ENCODE measurements at regions not wholly inside any gene's neighbourhood (a gene's known extent, or its start where the extent isn't known, plus 50 kb on each side); places are given as distances from the start of the nearest gene placed in this dataset.

DNA sequence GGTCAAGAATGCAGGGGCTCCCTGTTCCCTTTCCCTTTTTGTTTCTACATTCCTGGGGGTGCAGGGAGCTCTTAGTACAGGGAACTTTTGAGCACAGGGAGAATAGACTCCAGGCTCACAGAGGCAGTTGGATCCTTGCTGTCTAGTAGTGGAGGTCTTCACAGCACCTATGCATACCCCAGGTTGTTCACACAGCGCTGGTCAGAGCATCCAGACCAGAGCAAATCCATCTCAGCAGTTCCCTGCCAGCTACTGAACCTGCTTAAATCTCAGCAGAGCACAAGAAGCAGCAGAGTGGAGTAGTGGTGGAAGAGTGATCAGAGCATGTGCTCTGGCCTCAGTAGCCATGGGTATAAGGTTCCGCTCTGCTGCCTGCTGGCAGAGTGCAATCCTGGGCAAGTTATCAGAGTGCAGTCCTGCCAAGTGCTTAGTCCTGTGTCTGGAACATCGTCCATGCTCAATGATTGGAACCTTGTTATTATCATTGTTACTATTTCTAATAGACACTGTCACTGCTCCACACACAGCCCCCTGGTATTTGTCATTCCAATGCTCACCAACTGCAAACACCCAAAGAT is 220.4 kb downstream of the CBLN1 start:
- Histone ChIP-seq H3K4me1 (ENCODE audit: control insufficient read depth, insufficient read depth, low read length) (no peaks in the 10 kb centered on the region), H3K27ac (ENCODE audit: low read length) (no peak overlapping the region), H3K27me3 (ENCODE audit: control insufficient read depth, insufficient read depth, low read length) (no peaks in the 10 kb centered on the region), H3K36me3 (ENCODE audit: control insufficient read depth, insufficient read depth, low read length) (no peaks in the 10 kb centered on the region), H3K9me3 (ENCODE audit: control insufficient read depth, insufficient read depth, low read depth, low read length) (no peaks in the 10 kb centered on the region), H3K4me3 (ENCODE audit: low read depth in 2 of 2, low read length in 2 of 2) (no peak overlapping the region)
- POLR2A ChIA-PET = no interaction called here
- no peak for DNase-seq (ENCODE audit: low read depth, low spot score)
- intact Hi-C loops (cut with micrococcal nuclease; ENCODE audit: unreplicated experiment) = no loop called here
- BruUV-seq (replicated peaks) = no TSS peak
- ATAC-seq = no peak
- CTCF ChIA-PET = no interaction called here
- in situ Hi-C loops (cut with HindIII; ENCODE audit: low pct_unique_long_range_greater_than_20kb, low sequenced_read_pairs) = no loop called here
- TF ChIP-seq, protein P1, sequence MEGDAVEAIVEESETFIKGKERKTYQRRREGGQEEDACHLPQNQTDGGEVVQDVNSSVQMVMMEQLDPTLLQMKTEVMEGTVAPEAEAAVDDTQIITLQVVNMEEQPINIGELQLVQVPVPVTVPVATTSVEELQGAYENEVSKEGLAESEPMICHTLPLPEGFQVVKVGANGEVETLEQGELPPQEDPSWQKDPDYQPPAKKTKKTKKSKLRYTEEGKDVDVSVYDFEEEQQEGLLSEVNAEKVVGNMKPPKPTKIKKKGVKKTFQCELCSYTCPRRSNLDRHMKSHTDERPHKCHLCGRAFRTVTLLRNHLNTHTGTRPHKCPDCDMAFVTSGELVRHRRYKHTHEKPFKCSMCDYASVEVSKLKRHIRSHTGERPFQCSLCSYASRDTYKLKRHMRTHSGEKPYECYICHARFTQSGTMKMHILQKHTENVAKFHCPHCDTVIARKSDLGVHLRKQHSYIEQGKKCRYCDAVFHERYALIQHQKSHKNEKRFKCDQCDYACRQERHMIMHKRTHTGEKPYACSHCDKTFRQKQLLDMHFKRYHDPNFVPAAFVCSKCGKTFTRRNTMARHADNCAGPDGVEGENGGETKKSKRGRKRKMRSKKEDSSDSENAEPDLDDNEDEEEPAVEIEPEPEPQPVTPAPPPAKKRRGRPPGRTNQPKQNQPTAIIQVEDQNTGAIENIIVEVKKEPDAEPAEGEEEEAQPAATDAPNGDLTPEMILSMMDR (IDR thresholded peaks at IDR 0.05) = no peak
- TF ChIP-seq, protein P2, sequence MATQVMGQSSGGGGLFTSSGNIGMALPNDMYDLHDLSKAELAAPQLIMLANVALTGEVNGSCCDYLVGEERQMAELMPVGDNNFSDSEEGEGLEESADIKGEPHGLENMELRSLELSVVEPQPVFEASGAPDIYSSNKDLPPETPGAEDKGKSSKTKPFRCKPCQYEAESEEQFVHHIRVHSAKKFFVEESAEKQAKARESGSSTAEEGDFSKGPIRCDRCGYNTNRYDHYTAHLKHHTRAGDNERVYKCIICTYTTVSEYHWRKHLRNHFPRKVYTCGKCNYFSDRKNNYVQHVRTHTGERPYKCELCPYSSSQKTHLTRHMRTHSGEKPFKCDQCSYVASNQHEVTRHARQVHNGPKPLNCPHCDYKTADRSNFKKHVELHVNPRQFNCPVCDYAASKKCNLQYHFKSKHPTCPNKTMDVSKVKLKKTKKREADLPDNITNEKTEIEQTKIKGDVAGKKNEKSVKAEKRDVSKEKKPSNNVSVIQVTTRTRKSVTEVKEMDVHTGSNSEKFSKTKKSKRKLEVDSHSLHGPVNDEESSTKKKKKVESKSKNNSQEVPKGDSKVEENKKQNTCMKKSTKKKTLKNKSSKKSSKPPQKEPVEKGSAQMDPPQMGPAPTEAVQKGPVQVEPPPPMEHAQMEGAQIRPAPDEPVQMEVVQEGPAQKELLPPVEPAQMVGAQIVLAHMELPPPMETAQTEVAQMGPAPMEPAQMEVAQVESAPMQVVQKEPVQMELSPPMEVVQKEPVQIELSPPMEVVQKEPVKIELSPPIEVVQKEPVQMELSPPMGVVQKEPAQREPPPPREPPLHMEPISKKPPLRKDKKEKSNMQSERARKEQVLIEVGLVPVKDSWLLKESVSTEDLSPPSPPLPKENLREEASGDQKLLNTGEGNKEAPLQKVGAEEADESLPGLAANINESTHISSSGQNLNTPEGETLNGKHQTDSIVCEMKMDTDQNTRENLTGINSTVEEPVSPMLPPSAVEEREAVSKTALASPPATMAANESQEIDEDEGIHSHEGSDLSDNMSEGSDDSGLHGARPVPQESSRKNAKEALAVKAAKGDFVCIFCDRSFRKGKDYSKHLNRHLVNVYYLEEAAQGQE (IDR thresholded peaks at IDR 0.05; ENCODE audit: insufficient read depth in 1 of 2, low read depth in 2 of 2, low read length in 1 of 2) = no peak
- TF ChIP-seq TCF7L2 (IDR thresholded peaks at IDR 0.05; ENCODE audit: low read depth, low read length) (no peak), POLR2AphosphoS5 (IDR thresholded peaks at IDR 0.05; ENCODE audit: low read depth, low read length) (no peak), SIN3A (IDR thresholded peaks at IDR 0.05; ENCODE audit: borderline replicate concordance, insufficient read depth, low read depth, low read length) (no peak)

DNA sequence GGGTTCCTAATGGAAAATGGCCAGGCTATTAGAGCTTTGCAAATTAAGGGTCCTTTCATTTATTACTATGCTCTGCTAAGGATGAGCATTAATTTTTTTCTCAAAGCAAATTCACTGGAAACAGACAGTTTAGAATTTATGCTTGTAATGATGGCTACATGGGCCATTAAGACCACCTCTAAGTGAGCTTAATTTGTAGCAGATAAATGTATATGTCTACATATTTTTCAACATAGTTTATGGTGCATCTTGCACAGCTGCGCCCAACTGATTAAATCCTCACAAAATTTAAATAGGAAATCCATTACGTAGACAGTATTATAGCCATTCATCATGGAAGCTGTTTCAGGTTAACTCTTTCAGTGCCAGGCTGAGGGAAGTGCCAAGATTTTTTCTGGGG is 220.9 kb downstream of the CBLN1 start:
- Histone ChIP-seq H3K27ac (ENCODE audit: low read length) (no peak overlapping the region), H3K4me1 (ENCODE audit: control insufficient read depth, insufficient read depth, low read length) (no peaks in the 10 kb centered on the region), H3K27me3 (ENCODE audit: control insufficient read depth, insufficient read depth, low read length) (no peaks in the 10 kb centered on the region), H3K4me3 (ENCODE audit: low read depth in 2 of 2, low read length in 2 of 2) (no peak overlapping the region), H3K36me3 (ENCODE audit: control insufficient read depth, insufficient read depth, low read length) (no peaks in the 10 kb centered on the region), H3K9me3 (ENCODE audit: control insufficient read depth, insufficient read depth, low read depth, low read length) (no peaks in the 10 kb centered on the region)
- no TSS peak for BruUV-seq (replicated peaks)
- intact Hi-C loops (cut with micrococcal nuclease; ENCODE audit: unreplicated experiment) (no loop called here), in situ Hi-C loops (cut with HindIII; ENCODE audit: low pct_unique_long_range_greater_than_20kb, low sequenced_read_pairs) (no loop called here)
- DNase-seq (ENCODE audit: low read depth, low spot score) (no peak), ATAC-seq (no peak)
- TF ChIP-seq POLR2AphosphoS5 (IDR thresholded peaks at IDR 0.05; ENCODE audit: low read depth, low read length) = no peak
- no peak for TF ChIP-seq TCF7L2 (IDR thresholded peaks at IDR 0.05; ENCODE audit: low read depth, low read length)
- TF ChIP-seq, protein P1 (IDR thresholded peaks at IDR 0.05) = no peak
- TF ChIP-seq SIN3A (IDR thresholded peaks at IDR 0.05; ENCODE audit: borderline replicate concordance, insufficient read depth, low read depth, low read length) = no peak
- TF ChIP-seq, protein P2 (IDR thresholded peaks at IDR 0.05; ENCODE audit: insufficient read depth in 1 of 2, low read depth in 2 of 2, low read length in 1 of 2) = no peak
- POLR2A ChIA-PET = no interaction called here
- CTCF ChIA-PET = no interaction called here

All from Panc1 (cell line).